ENCODE measurements at regions not wholly inside any gene's neighbourhood (a gene's known extent, or its start where the extent isn't known, plus 50 kb on each side); places are given as distances from the start of the nearest gene placed in this dataset.

GRCh38 chr20:12591949-12592470 is 416.8 kb upstream of the SPTLC3 start:
- no peak for DNase-seq (ENCODE audit: low spot score)

- DNase-seq (ENCODE audit: low spot score): no peak
Observed at GRCh38 chr20:12592756-12593155, 416.0 kb upstream of the SPTLC3 start.

- DNase-seq (ENCODE audit: low spot score): no peak
Observed at GRCh38 chr20:12593342-12593873, 415.4 kb upstream of the SPTLC3 start.

GRCh38 chr20:12594410-12595088 is 414.2 kb upstream of the SPTLC3 start:
- DNase-seq (ENCODE audit: low spot score): no peak

GRCh38 chr20:12595841-12596240 is 412.9 kb upstream of the SPTLC3 start:
- DNase-seq (ENCODE audit: low spot score): no peak

- DNase-seq (ENCODE audit: low spot score): no peak
Observed at GRCh38 chr20:12596863-12597262, 411.9 kb upstream of the SPTLC3 start.

GRCh38 chr20:12597551-12597950 is 411.2 kb upstream of the SPTLC3 start:
- DNase-seq (ENCODE audit: low spot score): no peak

GRCh38 chr20:12598894-12599293 is 409.9 kb upstream of the SPTLC3 start:
- DNase-seq (ENCODE audit: low spot score): no peak

- DNase-seq (ENCODE audit: low spot score): no peak
Observed at GRCh38 chr20:12599494-12599893, 409.3 kb upstream of the SPTLC3 start.

GRCh38 chr20:12605751-12606150 is 403.0 kb upstream of the SPTLC3 start:
- no peak for DNase-seq (ENCODE audit: low spot score)

GRCh38 chr20:12610871-12611270 is 397.9 kb upstream of the SPTLC3 start:
- DNase-seq (ENCODE audit: low spot score): no peak

GRCh38 chr20:12614764-12615163 is 394.0 kb upstream of the SPTLC3 start:
- DNase-seq (ENCODE audit: low spot score): no peak

GRCh38 chr20:12617076-12617475 is 391.7 kb upstream of the SPTLC3 start:
- DNase-seq (ENCODE audit: low spot score): no peak

GRCh38 chr20:12623870-12624269 is 384.9 kb upstream of the SPTLC3 start:
- no peak for DNase-seq (ENCODE audit: low spot score)

GRCh38 chr20:12627485-12627884 is 381.3 kb upstream of the SPTLC3 start:
- DNase-seq (ENCODE audit: low spot score): no peak

- no peak for DNase-seq (ENCODE audit: low spot score)
Observed at GRCh38 chr20:12638633-12639312, 370.0 kb upstream of the SPTLC3 start.

- DNase-seq (ENCODE audit: low spot score): no peak
Observed at GRCh38 chr20:12640251-12640650, 368.5 kb upstream of the SPTLC3 start.

- DNase-seq (ENCODE audit: low spot score): no peak
Observed at GRCh38 chr20:12641619-12642018, 367.2 kb upstream of the SPTLC3 start.

- no peak for DNase-seq (ENCODE audit: low spot score)
Observed at GRCh38 chr20:12644461-12644860, 364.3 kb upstream of the SPTLC3 start.

GRCh38 chr20:12649234-12649633 is 359.5 kb upstream of the SPTLC3 start:
- no peak for DNase-seq (ENCODE audit: low spot score)

GRCh38 chr20:12653642-12654041 is 355.1 kb upstream of the SPTLC3 start:
- no peak for DNase-seq (ENCODE audit: low spot score)

GRCh38 chr20:12659942-12660341 is 348.8 kb upstream of the SPTLC3 start:
- no peak for DNase-seq (ENCODE audit: low spot score)

- no peak for DNase-seq (ENCODE audit: low spot score)
Observed at GRCh38 chr20:12660918-12661317, 347.9 kb upstream of the SPTLC3 start.
